HEK293 (cell line): ENCODE measurements at regions not wholly inside any gene's neighbourhood (a gene's known extent, or its start where the extent isn't known, plus 50 kb on each side); places are given as distances from the start of the nearest gene placed in this dataset.

Experiments
- CTCF ChIA-PET: fragments of 350-600 bp; formaldehyde crosslinking; extraction: SDS; loops from one replicate; lab custom pipeline; 2021; ENCODE audit warnings: antibody characterized with exemption; lab: Yijun Ruan, JAX
- POLR2A ChIA-PET: fragments of 300-600 bp; formaldehyde crosslinking; extraction: SDS; loops from one replicate; lab custom pipeline; 2020; ENCODE audit warnings: antibody characterized with exemption, inconsistent platforms; lab: Yijun Ruan, JAX
- H3K27ac ChIP-seq: fragments of 200-500 bp; sonication (Bioruptor generic); 2 replicates; pipeline ENCODE4 v1.5.1; 2014; ENCODE audit warnings: low read depth, low read length, control low read depth, inconsistent platforms; ENCODE audit errors: extremely low read depth
- H3K36me3 ChIP-seq, 2 experiments: fragments of 200-500 bp in 1 of 2; sonication (Bioruptor generic) in 1 of 2; 1 replicate in 1 of 2; 2 replicates in 1 of 2; pipeline ENCODE4 v1.5.1; 2014 to 2017; ENCODE audit warnings: inconsistent platforms in 2 of 2, low read length in 2 of 2; ENCODE audit not compliant: control insufficient read depth in 2 of 2, insufficient read depth in 1 of 2
- H3K4me1 ChIP-seq: fragments of 200-500 bp; sonication (Bioruptor generic); 2 replicates; pipeline ENCODE4 v1.5.1; 2014; ENCODE audit warnings: mild to moderate bottlenecking, low read length, inconsistent platforms; ENCODE audit not compliant: control insufficient read depth, insufficient read depth
- H3K4me3 ChIP-seq: 2 replicates; pipeline ENCODE4 v1.5.1; 2011; ENCODE audit warnings: low read depth, mild to moderate bottlenecking, control low read depth, low read length, moderate library complexity
- H3K9me3 ChIP-seq: fragments of 200-500 bp; sonication (Bioruptor generic); 2 replicates; pipeline ENCODE4 v1.5.1; 2014; ENCODE audit warnings: low read depth, low read length, inconsistent platforms; ENCODE audit not compliant: control insufficient read depth, insufficient read depth
- IKZF3 ChIP-seq: fragments of 450-650 bp; IDR thresholded peaks from 2 replicates; pipeline ENCODE4 v1.5.0; 2018; ENCODE audit warnings: missing biosample characterization, mild to moderate bottlenecking, missing genetic modification characterization, moderate library complexity
- KLF17 ChIP-seq: fragments of 450-650 bp; formaldehyde crosslinking; IDR thresholded peaks from 2 replicates; pipeline ENCODE4 v1.5.1; 2016; ENCODE audit warnings: missing biosample characterization, missing genetic modification characterization
- TSHZ1 ChIP-seq: fragments of 450-650 bp; formaldehyde crosslinking; IDR thresholded peaks from 2 replicates; pipeline ENCODE4 v1.5.1; 2016; ENCODE audit warnings: missing biosample characterization, missing genetic modification characterization, borderline replicate concordance
- ZBTB10 ChIP-seq: fragments of 450-650 bp; formaldehyde crosslinking; IDR thresholded peaks from 2 replicates; pipeline ENCODE4 v1.5.1; 2016; ENCODE audit warnings: missing biosample characterization, missing genetic modification characterization
- ZBTB26 ChIP-seq: fragments of 450-650 bp; formaldehyde crosslinking; optimal IDR thresholded peaks from 2 replicates; pipeline ENCODE3; 2016; ENCODE audit warnings: missing biosample characterization, mild to moderate bottlenecking, missing genetic modification characterization
- ZNF114 ChIP-seq: fragments of 450-650 bp; formaldehyde crosslinking; IDR thresholded peaks from 2 replicates; pipeline ENCODE4 v1.5.0; 2017; ENCODE audit warnings: missing biosample characterization, missing genetic modification characterization
- ZNF157 ChIP-seq: fragments of 450-650 bp; formaldehyde crosslinking; IDR thresholded peaks from 2 replicates; pipeline ENCODE4 v1.5.1; 2016; ENCODE audit warnings: missing biosample characterization, missing genetic modification characterization
- ZNF248 ChIP-seq: fragments of 450-650 bp; formaldehyde crosslinking; IDR thresholded peaks from 2 replicates; pipeline ENCODE4 v1.5.1; 2017; ENCODE audit warnings: missing biosample characterization, missing genetic modification characterization
- ZNF292 ChIP-seq: fragments of 450-650 bp; formaldehyde crosslinking; IDR thresholded peaks from 2 replicates; pipeline ENCODE4 v1.5.1; 2016; ENCODE audit warnings: low read depth, missing biosample characterization, missing genetic modification characterization, borderline replicate concordance
- ZNF416 ChIP-seq: fragments of 450-650 bp; formaldehyde crosslinking; IDR thresholded peaks from 2 replicates; pipeline ENCODE4 v1.5.1; 2016; ENCODE audit warnings: missing biosample characterization, missing genetic modification characterization
- ZNF529 ChIP-seq: fragments of 450-650 bp; formaldehyde crosslinking; IDR thresholded peaks from 2 replicates; pipeline ENCODE4 v1.5.1; 2017; ENCODE audit warnings: missing genetic modification characterization, missing biosample characterization; ENCODE audit not compliant: insufficient replicate concordance
- ZNF548 ChIP-seq: fragments of 450-650 bp; formaldehyde crosslinking; IDR thresholded peaks from 2 replicates; pipeline ENCODE4 v1.5.1; 2016; ENCODE audit warnings: missing biosample characterization, missing genetic modification characterization
- ZNF549 ChIP-seq: fragments of 450-650 bp; IDR thresholded peaks from 2 replicates; pipeline ENCODE4 v1.5.1; 2018; ENCODE audit warnings: missing biosample characterization, missing genetic modification characterization, mild to moderate bottlenecking, inconsistent platforms, moderate library complexity
- ZNF585B ChIP-seq: fragments of 450-650 bp; formaldehyde crosslinking; IDR thresholded peaks from 2 replicates; pipeline ENCODE4 v1.5.1; 2016; ENCODE audit warnings: missing biosample characterization, missing genetic modification characterization
- ZNF623 ChIP-seq: fragments of 450-650 bp; formaldehyde crosslinking; IDR thresholded peaks from 2 replicates; pipeline ENCODE4 v1.5.1; 2016; ENCODE audit warnings: missing biosample characterization, missing genetic modification characterization
- ZNF639 ChIP-seq: fragments of 450-650 bp; formaldehyde crosslinking; IDR thresholded peaks from 2 replicates; pipeline ENCODE4 v1.5.1; 2016; ENCODE audit warnings: missing biosample characterization, missing genetic modification characterization
- ZNF777 ChIP-seq: fragments of 450-650 bp; formaldehyde crosslinking; IDR thresholded peaks from 2 replicates; pipeline ENCODE4 v1.5.1; 2017; ENCODE audit warnings: missing biosample characterization, missing genetic modification characterization, borderline replicate concordance
- ZNF843 ChIP-seq: fragments of 450-650 bp; formaldehyde crosslinking; IDR thresholded peaks from 2 replicates; pipeline ENCODE4 v1.5.1; 2016; ENCODE audit warnings: missing biosample characterization, missing genetic modification characterization
- TF ChIP-seq, protein P1 (sequence below): fragments of 450-650 bp; IDR thresholded peaks from 2 replicates; pipeline ENCODE4 v1.5.1; 2018; ENCODE audit warnings: missing biosample characterization, mild to moderate bottlenecking, missing genetic modification characterization

DNA sequence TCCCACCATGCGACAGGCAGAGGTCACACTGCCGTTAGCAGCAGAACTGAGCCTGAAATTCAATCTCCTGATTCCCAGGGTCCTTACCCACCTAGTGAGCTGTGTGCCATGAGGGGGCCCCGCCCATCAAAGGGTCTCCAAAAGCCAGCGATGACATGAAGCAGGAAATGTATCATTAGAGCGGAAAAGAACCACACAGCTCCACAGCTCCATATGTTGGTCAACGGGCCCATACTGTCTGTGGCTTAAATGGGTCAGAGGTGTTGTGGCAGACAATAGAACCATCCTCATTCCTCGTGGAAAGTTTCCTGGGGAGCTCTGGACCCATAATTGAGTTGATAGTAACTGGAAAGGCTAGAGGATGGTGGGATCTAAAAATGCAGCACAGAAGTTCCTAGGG is 68.1 kb upstream of the PODXL start:
- H3K9me3 ChIP-seq = no peaks in the 10 kb centered on the region
- H3K4me3 ChIP-seq = no peak overlapping the region
- H3K36me3 ChIP-seq = no peaks in the 10 kb centered on the region
- no peak for TF ChIP-seq TSHZ1
- no peak for TF ChIP-seq ZNF416 (tag by site-specific recombination)
- TF ChIP-seq ZNF843 (tag by site-specific recombination) = no peak
- no peak for TF ChIP-seq ZNF248 (tag by site-specific recombination)
- TF ChIP-seq ZNF548 (tag by site-specific recombination) = no peak
- no peak for TF ChIP-seq ZNF777 (tag by site-specific recombination)
- no peak for TF ChIP-seq ZNF114 (tag by site-specific recombination)
- TF ChIP-seq KLF17 (tag by site-specific recombination) = no peak
- TF ChIP-seq ZBTB10 (tag by site-specific recombination) = no peak
- no peak for TF ChIP-seq ZNF292 (tag by site-specific recombination)
- no peak for TF ChIP-seq IKZF3 (tag by site-specific recombination)
- no peak for TF ChIP-seq ZNF157 (tag by site-specific recombination)
- TF ChIP-seq ZNF623 (tag by site-specific recombination) = no peak
- no peak for TF ChIP-seq ZNF639 (tag by site-specific recombination)
- no peak for TF ChIP-seq ZNF529 (tag by site-specific recombination)
- TF ChIP-seq ZNF585B (tag by site-specific recombination) = no peak
- TF ChIP-seq, protein P1, sequence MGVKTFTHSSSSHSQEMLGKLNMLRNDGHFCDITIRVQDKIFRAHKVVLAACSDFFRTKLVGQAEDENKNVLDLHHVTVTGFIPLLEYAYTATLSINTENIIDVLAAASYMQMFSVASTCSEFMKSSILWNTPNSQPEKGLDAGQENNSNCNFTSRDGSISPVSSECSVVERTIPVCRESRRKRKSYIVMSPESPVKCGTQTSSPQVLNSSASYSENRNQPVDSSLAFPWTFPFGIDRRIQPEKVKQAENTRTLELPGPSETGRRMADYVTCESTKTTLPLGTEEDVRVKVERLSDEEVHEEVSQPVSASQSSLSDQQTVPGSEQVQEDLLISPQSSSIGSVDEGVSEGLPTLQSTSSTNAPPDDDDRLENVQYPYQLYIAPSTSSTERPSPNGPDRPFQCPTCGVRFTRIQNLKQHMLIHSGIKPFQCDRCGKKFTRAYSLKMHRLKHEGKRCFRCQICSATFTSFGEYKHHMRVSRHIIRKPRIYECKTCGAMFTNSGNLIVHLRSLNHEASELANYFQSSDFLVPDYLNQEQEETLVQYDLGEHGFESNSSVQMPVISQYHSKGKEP (tag by site-specific recombination) = no peak
- TF ChIP-seq ZNF549 = no peak
- no peak for TF ChIP-seq ZBTB26
- H3K4me1 ChIP-seq = peaks cover 3% of the 10 kb centered on the region; the same call in 1 of the 2 replicates
- ChIA-PET CTCF (interaction anchor here (0.7 to 1.4 kb wide), 2 partner anchors 30 to 77 kb away, joined by 3 read pairs; no protein-coding TSS in a partner anchor), POLR2A (no interaction called here)
- H3K27ac ChIP-seq = no peak overlapping the region
